Embryonic facial prominence (tissue), 1 donor: ENCODE measurements at regions not wholly inside any gene's neighbourhood (a gene's known extent, or its start where the extent isn't known, plus 50 kb on each side); places are given as distances from the start of the nearest gene placed in this dataset.

Experiments used
- DNase-seq: peaks from one replicate; pipeline ENCODE4 v3.0.0-alpha.2; 2016; ENCODE audit errors: extremely low spot score

- no peak for DNase-seq
Measured at GRCh38 chr10:90588222-90588621, 269.6 kb downstream of the HTR7 start.

- no peak for DNase-seq
Measured at GRCh38 chr10:90589825-90590224, 268.0 kb downstream of the HTR7 start.

- no peak for DNase-seq
Measured at GRCh38 chr10:90591629-90592028, 266.2 kb downstream of the HTR7 start.

GRCh38 chr10:90592638-90593302 lies 265.1 kb downstream of the HTR7 start:
- DNase-seq, result no peak

- DNase-seq, result no peak
Measured at GRCh38 chr10:90598513-90598912, 259.3 kb downstream of the HTR7 start.

- no peak for DNase-seq
Measured at GRCh38 chr10:90602862-90603610, 254.8 kb downstream of the HTR7 start.

GRCh38 chr10:90604636-90605035 lies 253.2 kb downstream of the HTR7 start:
- DNase-seq, result no peak

- no peak for DNase-seq
Measured at GRCh38 chr10:90605506-90605905, 252.3 kb downstream of the HTR7 start.

- no peak for DNase-seq
Measured at GRCh38 chr10:90612276-90612675, 245.6 kb downstream of the HTR7 start.

- no peak for DNase-seq
Measured at GRCh38 chr10:90614631-90615030, 243.2 kb downstream of the HTR7 start.

GRCh38 chr10:90621577-90621976 lies 236.3 kb downstream of the HTR7 start:
- DNase-seq, result no peak

GRCh38 chr10:90635111-90635765 lies 222.6 kb downstream of the HTR7 start:
- no peak for DNase-seq

GRCh38 chr10:90640756-90641155 lies 217.1 kb downstream of the HTR7 start:
- DNase-seq, result no peak

GRCh38 chr10:90641731-90642130 lies 216.1 kb downstream of the HTR7 start:
- no peak for DNase-seq

GRCh38 chr10:90642136-90642535 lies 215.7 kb downstream of the HTR7 start:
- DNase-seq, result no peak

GRCh38 chr10:90642650-90643049 lies 215.2 kb downstream of the HTR7 start:
- no peak for DNase-seq

- no peak for DNase-seq
Measured at GRCh38 chr10:90644165-90644564, 213.7 kb downstream of the HTR7 start.

GRCh38 chr10:90650858-90651257 lies 207.0 kb downstream of the HTR7 start:
- DNase-seq, result no peak

- no peak for DNase-seq
Measured at GRCh38 chr10:90652519-90652918, 205.3 kb downstream of the HTR7 start.

GRCh38 chr10:90658791-90659190 lies 199.0 kb downstream of the HTR7 start:
- DNase-seq, result no peak

- no peak for DNase-seq
Measured at GRCh38 chr10:90665905-90666662, 191.8 kb downstream of the HTR7 start.

- DNase-seq, result no peak
Measured at GRCh38 chr10:90674461-90674860, 183.4 kb downstream of the HTR7 start.
